ENCODE measurements at regions not wholly inside any gene's neighbourhood (a gene's known extent, or its start where the extent isn't known, plus 50 kb on each side); places are given as distances from the start of the nearest gene placed in this dataset.

DNA sequence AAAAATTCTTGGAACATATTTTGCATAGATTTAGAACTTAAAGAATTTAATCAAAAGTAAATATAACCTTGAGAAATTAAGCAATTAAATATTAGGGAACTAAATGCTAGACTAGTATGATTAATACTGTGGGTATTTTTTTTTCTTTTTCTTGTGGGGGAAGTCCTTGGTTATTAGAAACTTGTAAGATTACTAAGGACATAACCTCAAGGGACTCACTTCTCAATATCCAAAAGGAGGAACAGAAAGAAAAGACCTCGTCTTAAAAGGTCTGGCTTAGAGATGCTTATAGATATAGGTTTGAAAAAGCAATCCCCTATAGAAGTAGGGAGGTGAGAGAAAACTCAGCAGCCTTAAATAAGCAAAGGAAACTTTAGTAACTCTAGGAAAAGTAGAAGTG is 368.5 kb downstream of the INSC start:
- TF ChIP-seq POLR2A (IDR thresholded peaks at IDR 0.05): no peak
- TF ChIP-seq, protein P1, sequence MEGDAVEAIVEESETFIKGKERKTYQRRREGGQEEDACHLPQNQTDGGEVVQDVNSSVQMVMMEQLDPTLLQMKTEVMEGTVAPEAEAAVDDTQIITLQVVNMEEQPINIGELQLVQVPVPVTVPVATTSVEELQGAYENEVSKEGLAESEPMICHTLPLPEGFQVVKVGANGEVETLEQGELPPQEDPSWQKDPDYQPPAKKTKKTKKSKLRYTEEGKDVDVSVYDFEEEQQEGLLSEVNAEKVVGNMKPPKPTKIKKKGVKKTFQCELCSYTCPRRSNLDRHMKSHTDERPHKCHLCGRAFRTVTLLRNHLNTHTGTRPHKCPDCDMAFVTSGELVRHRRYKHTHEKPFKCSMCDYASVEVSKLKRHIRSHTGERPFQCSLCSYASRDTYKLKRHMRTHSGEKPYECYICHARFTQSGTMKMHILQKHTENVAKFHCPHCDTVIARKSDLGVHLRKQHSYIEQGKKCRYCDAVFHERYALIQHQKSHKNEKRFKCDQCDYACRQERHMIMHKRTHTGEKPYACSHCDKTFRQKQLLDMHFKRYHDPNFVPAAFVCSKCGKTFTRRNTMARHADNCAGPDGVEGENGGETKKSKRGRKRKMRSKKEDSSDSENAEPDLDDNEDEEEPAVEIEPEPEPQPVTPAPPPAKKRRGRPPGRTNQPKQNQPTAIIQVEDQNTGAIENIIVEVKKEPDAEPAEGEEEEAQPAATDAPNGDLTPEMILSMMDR (IDR thresholded peaks at IDR 0.05): no peak
